HepG2 (cell line): ENCODE measurements at regions not wholly inside any gene's neighbourhood (a gene's known extent, or its start where the extent isn't known, plus 50 kb on each side); places are given as distances from the start of the nearest gene placed in this dataset.

ENCODE experiments used
- ATAC-seq: fragments of 200-7000 bp; cut with Tn5 transposase; 3 replicates; pipeline ENCODE4 v1.9.1; 2020; ENCODE audit warnings: mild to moderate bottlenecking, moderate library complexity
- BruUV-seq: library from RNA; stranded (reverse); fragments of 400-500 nt; replicated peaks from 2 replicates; lab custom pipeline; 2021; lab: Mats Ljungman, UMichigan
- CTCF ChIA-PET: fragments of 300-600 bp; formaldehyde crosslinking; extraction: SDS; loops from one replicate; lab custom pipeline; 2021; ENCODE audit warnings: low total read pairs, inconsistent platforms, low intra/inter-chr PET ratio; lab: Yijun Ruan, JAX
- POLR2A ChIA-PET: fragments of 350-600 bp; sonication (Branson Sonifier 250); formaldehyde crosslinking; loops from one replicate; lab custom pipeline; 2020; ENCODE audit warnings: antibody characterized with exemption, inconsistent platforms; lab: Yijun Ruan, JAX
- DNase-seq: peaks from one replicate; pipeline ENCODE4 v3.0.0-alpha.2; 2015; ENCODE audit warnings: low spot score
- FAIRE-seq: peaks from 3 replicates; lab custom pipeline; 2011; peaks lifted over from hg19 to GRCh38; lab: Jason Lieb, UNC
- H2AFZ ChIP-seq: one replicate; pipeline ENCODE4 v1.6.1; 2011; ENCODE audit warnings: low read length, inconsistent platforms
- H3K27ac ChIP-seq: fragments of 300-600 bp; 3 replicates; pipeline ENCODE4 v1.8.0; 2011; ENCODE audit warnings: mixed run types, mild to moderate bottlenecking, mixed read lengths, low read length, inconsistent platforms; ENCODE audit not compliant: insufficient read depth; ENCODE audit errors: extremely low read length
- H3K27me3 ChIP-seq, 2 experiments: fragments of 200-600 bp in 1 of 2; 2 replicates in 1 of 2; 3 replicates in 1 of 2; pipeline versions ENCODE4 v1.6.0 to v1.8.0; 2011; ENCODE audit warnings: low read length in 2 of 2, mild to moderate bottlenecking in 2 of 2, moderate library complexity in 2 of 2, inconsistent platforms in 1 of 2; ENCODE audit not compliant: insufficient read depth in 2 of 2, control insufficient read depth in 1 of 2
- H3K36me3 ChIP-seq, 2 experiments: fragments of 200-600 bp in 1 of 2; replicated peaks in 1 of 2; 2 replicates in 1 of 2; 3 replicates in 1 of 2; pipeline versions ENCODE4 v1.5.1 to v1.8.0; 2011; ENCODE audit warnings: low read length in 2 of 2, inconsistent platforms in 1 of 2; ENCODE audit not compliant: insufficient read depth in 2 of 2, control insufficient read depth in 1 of 2
- H3K4me1 ChIP-seq: 2 replicates; pipeline ENCODE4 v1.5.1; 2012; ENCODE audit warnings: low read length, inconsistent platforms; ENCODE audit not compliant: insufficient read depth
- H3K4me2 ChIP-seq: 2 replicates; pipeline ENCODE4 v1.6.0; 2011; ENCODE audit warnings: low read depth, low read length, inconsistent platforms
- H3K4me3 ChIP-seq, 3 experiments: fragments of 200-600 bp in 1 of 3; sonication (generic), shearing (Covaris generic) in 1 of 3; replicated peaks in 1 of 3; 2 replicates each; pipeline ENCODE4 v1.5.1; 2011 to 2016; ENCODE audit warnings: low read length in 3 of 3, inconsistent platforms in 2 of 3, low read depth in 2 of 3, mild to moderate bottlenecking in 2 of 3, control low read depth in 1 of 3, mixed read lengths in 1 of 3; ENCODE audit not compliant: insufficient read depth in 1 of 3
- H3K79me2 ChIP-seq: one replicate; pipeline ENCODE4 v1.6.1; 2011; ENCODE audit warnings: low read length, inconsistent platforms; ENCODE audit not compliant: insufficient read depth
- H3K9ac ChIP-seq: 2 replicates; pipeline ENCODE4 v1.6.0; 2011; ENCODE audit warnings: mild to moderate bottlenecking, low read depth, low read length, inconsistent platforms; ENCODE audit not compliant: insufficient read depth
- H3K9me3 ChIP-seq: 2 replicates; pipeline ENCODE4 v1.5.1; 2012; ENCODE audit warnings: mild to moderate bottlenecking, low read length
- H4K20me1 ChIP-seq: 2 replicates; pipeline ENCODE4 v1.6.0; 2011; ENCODE audit warnings: inconsistent platforms, mild to moderate bottlenecking, low read length, moderate library complexity; ENCODE audit not compliant: insufficient read depth
- HDAC6 ChIP-seq: fragments of 200-600 bp; sonication (generic); IDR thresholded peaks from 2 replicates; pipeline ENCODE4 v1.7.0; 2017; ENCODE audit warnings: mild to moderate bottlenecking, antibody characterized with exemption, low read length, low read depth
- IRF2 ChIP-seq: IDR thresholded peaks from 2 replicates; pipeline ENCODE4 v1.6.1; 2018; ENCODE audit warnings: missing genetic modification reagents, missing compliant biosample characterization
- NRL ChIP-seq: sonication (generic); formaldehyde crosslinking; IDR thresholded peaks from 2 replicates; pipeline ENCODE4 v1.5.0; 2020; ENCODE audit warnings: missing genetic modification reagents, mild to moderate bottlenecking, moderate library complexity, borderline replicate concordance
- SNAPC2 ChIP-seq: sonication (generic); formaldehyde crosslinking; IDR thresholded peaks from 2 replicates; pipeline ENCODE4 v1.8.1; 2022; ENCODE audit warnings: mild to moderate bottlenecking, missing genetic modification reagents
- SOX5 ChIP-seq: IDR thresholded peaks from 2 replicates; pipeline ENCODE4 v1.6.1; 2016; ENCODE audit warnings: borderline replicate concordance
- TCF7L2 ChIP-seq: IDR thresholded peaks from 2 replicates; pipeline ENCODE4 v1.6.1; 2011; ENCODE audit warnings: mild to moderate bottlenecking, low read depth, low read length, moderate library complexity
- ZNF256 ChIP-seq: sonication (generic); formaldehyde crosslinking; conservative IDR thresholded peaks from 2 replicates; pipeline ENCODE4 v1.4.0; 2020; ENCODE audit warnings: missing genetic modification reagents
- ZNF496 ChIP-seq: sonication (generic); formaldehyde crosslinking; IDR thresholded peaks from 2 replicates; pipeline ENCODE4 v1.8.1; 2023; ENCODE audit warnings: mild to moderate bottlenecking, moderate library complexity, missing genetic modification reagents; ENCODE audit not compliant: insufficient replicate concordance
- ZSCAN21 ChIP-seq: sonication (generic); formaldehyde crosslinking; IDR thresholded peaks from 2 replicates; pipeline ENCODE4 v1.8.0; 2022; ENCODE audit warnings: mild to moderate bottlenecking, missing genetic modification reagents, moderate library complexity, borderline replicate concordance
- WGBS: methylation state at CpG from one replicate; pipeline ENCODE4 v1.1.6; 2017; ENCODE audit warnings: low lambda C conversion rate; 5-methylcytosine and 5-hydroxymethylcytosine counted together
- in situ Hi-C: cut with HindIII; loops from 2 replicates; pipeline ENCODE4 v1.10.0; 2017; ENCODE audit warnings: low pct_unique_long_range_greater_than_20kb; ENCODE audit not compliant: extremely low pct_ligation_motif_present
- intact Hi-C: fragments of 100-400 bp; cut with micrococcal nuclease; formaldehyde crosslinking; loops from one replicate; pipeline ENCODE4 v1.10.0; 2022; ENCODE audit not compliant: unreplicated experiment
- TF ChIP-seq, protein P1 (sequence below): sonication (generic); formaldehyde crosslinking; IDR thresholded peaks from 2 replicates; pipeline ENCODE4 v1.4.0; 2020; ENCODE audit warnings: missing genetic modification reagents, borderline replicate concordance
- TF ChIP-seq, protein P2 (sequence below): sonication (generic); formaldehyde crosslinking; IDR thresholded peaks from 2 replicates; pipeline ENCODE4 v1.4.0; 2020; ENCODE audit warnings: missing genetic modification reagents
- TF ChIP-seq, protein P3 (sequence below): sonication (generic); formaldehyde crosslinking; IDR thresholded peaks from 2 replicates; pipeline ENCODE4 v1.4.0; 2020; ENCODE audit warnings: low read depth, mild to moderate bottlenecking, missing genetic modification reagents

DNA sequence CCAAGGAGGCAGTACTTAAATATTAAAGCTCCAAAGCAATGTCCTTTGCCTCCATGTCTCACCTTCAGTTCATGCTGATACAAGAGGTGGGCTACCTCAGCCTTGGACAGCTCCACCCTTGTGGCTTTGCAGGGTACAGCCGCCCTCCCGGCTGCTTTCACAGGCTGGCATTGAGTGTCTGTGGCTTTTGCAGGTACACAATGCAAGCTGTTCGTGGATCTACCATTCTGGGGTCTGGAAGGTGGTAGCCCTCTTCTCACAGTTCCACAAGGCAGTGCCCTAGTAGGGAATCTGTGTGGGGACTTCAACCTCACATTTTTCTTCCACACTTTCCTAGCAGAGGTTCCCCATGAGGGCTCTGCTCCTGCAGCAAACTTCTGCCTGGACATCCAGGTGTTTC lies 324.8 kb downstream of the COL11A1 start:
- H3K9ac ChIP-seq, result no peak overlapping the region
- H3K4me1 ChIP-seq, result no peaks in the 10 kb centered on the region
- H4K20me1 ChIP-seq, result no peaks in the 10 kb centered on the region
- POLR2A ChIA-PET, result no interaction called here
- CTCF ChIA-PET, result no interaction called here
- TF ChIP-seq, protein P1, sequence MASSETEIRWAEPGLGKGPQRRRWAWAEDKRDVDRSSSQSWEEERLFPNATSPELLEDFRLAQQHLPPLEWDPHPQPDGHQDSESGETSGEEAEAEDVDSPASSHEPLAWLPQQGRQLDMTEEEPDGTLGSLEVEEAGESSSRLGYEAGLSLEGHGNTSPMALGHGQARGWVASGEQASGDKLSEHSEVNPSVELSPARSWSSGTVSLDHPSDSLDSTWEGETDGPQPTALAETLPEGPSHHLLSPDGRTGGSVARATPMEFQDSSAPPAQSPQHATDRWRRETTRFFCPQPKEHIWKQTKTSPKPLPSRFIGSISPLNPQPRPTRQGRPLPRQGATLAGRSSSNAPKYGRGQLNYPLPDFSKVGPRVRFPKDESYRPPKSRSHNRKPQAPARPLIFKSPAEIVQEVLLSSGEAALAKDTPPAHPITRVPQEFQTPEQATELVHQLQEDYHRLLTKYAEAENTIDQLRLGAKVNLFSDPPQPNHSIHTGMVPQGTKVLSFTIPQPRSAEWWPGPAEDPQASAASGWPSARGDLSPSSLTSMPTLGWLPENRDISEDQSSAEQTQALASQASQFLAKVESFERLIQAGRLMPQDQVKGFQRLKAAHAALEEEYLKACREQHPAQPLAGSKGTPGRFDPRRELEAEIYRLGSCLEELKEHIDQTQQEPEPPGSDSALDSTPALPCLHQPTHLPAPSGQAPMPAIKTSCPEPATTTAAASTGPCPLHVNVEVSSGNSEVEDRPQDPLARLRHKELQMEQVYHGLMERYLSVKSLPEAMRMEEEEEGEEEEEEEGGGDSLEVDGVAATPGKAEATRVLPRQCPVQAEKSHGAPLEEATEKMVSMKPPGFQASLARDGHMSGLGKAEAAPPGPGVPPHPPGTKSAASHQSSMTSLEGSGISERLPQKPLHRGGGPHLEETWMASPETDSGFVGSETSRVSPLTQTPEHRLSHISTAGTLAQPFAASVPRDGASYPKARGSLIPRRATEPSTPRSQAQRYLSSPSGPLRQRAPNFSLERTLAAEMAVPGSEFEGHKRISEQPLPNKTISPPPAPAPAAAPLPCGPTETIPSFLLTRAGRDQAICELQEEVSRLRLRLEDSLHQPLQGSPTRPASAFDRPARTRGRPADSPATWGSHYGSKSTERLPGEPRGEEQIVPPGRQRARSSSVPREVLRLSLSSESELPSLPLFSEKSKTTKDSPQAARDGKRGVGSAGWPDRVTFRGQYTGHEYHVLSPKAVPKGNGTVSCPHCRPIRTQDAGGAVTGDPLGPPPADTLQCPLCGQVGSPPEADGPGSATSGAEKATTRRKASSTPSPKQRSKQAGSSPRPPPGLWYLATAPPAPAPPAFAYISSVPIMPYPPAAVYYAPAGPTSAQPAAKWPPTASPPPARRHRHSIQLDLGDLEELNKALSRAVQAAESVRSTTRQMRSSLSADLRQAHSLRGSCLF, result no peak
- no peak for TF ChIP-seq SOX5 (CRISPR knock-in tag)
- in situ Hi-C loops (no loop called here), intact Hi-C loops (no loop called here)
- no peaks in the 10 kb centered on the region for H3K36me3 ChIP-seq
- WGBS, result no CpG with 5 or more reads among the region's 3 CpGs
- no peaks in the 10 kb centered on the region for H3K27me3 ChIP-seq
- no peaks in the 10 kb centered on the region for H3K79me2 ChIP-seq
- no TSS peak for BruUV-seq
- H3K9me3 ChIP-seq, result peaks cover 41% of the 10 kb centered on the region
- DNase-seq (no peak), ATAC-seq (no peak), FAIRE-seq (no peak)
- H3K4me2 ChIP-seq, result no peak overlapping the region
- no peak overlapping the region for H3K4me3 ChIP-seq
- H2AFZ ChIP-seq, result no peak overlapping the region
- H3K27ac ChIP-seq, result no peak overlapping the region

DNA sequence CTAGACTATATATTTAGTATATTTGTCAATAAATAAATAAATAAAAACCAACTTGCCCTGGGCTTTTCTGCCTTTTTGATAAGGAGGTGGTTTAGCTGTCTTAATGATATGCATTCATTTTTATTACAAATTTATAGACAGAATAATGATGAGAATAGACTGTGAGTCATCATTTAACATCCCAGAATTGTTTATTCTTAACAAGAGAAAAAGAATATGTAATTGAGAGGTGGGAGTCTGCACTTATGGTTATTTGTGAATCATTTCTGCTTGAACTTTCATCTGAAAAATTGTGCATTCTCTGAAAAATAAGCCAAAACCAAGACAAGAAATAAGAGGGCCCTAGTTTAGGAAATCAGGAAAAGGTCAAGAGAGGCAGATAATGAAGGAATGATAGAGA lies 326.2 kb downstream of the COL11A1 start:
- H3K27me3 ChIP-seq, result no peaks in the 10 kb centered on the region
- H3K4me3 ChIP-seq, result no peak overlapping the region
- no peaks in the 10 kb centered on the region for H3K36me3 ChIP-seq
- H3K79me2 ChIP-seq, result no peaks in the 10 kb centered on the region
- no peak overlapping the region for H3K27ac ChIP-seq
- in situ Hi-C loops, result no loop called here
- POLR2A ChIA-PET, result no interaction called here
- peaks cover 41% of the 10 kb centered on the region for H3K9me3 ChIP-seq
- no peak overlapping the region for H3K4me2 ChIP-seq
- FAIRE-seq, result no peak
- no peaks in the 10 kb centered on the region for H3K4me1 ChIP-seq
- intact Hi-C loops, result no loop called here
- CTCF ChIA-PET, result no interaction called here
- DNase-seq, result no peak
- no peak overlapping the region for H3K9ac ChIP-seq
- no peak for ATAC-seq
- H4K20me1 ChIP-seq, result no peaks in the 10 kb centered on the region
- BruUV-seq, result no TSS peak
- H2AFZ ChIP-seq, result no peak overlapping the region
- TF ChIP-seq TCF7L2 (no peak), HDAC6 (no peak), ZNF496 (no peak), NRL (no peak), ZSCAN21 (CRISPR knock-in tag) (no peak), IRF2 (CRISPR knock-in tag) (no peak), SNAPC2 (CRISPR knock-in tag) (no peak), ZNF256 (CRISPR knock-in tag) (no peak)
- TF ChIP-seq, protein P2, sequence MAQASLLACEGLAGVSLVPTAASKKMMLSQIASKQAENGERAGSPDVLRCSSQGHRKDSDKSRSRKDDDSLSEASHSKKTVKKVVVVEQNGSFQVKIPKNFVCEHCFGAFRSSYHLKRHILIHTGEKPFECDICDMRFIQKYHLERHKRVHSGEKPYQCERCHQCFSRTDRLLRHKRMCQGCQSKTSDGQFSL (CRISPR knock-in tag), result no peak
- TF ChIP-seq, protein P3, sequence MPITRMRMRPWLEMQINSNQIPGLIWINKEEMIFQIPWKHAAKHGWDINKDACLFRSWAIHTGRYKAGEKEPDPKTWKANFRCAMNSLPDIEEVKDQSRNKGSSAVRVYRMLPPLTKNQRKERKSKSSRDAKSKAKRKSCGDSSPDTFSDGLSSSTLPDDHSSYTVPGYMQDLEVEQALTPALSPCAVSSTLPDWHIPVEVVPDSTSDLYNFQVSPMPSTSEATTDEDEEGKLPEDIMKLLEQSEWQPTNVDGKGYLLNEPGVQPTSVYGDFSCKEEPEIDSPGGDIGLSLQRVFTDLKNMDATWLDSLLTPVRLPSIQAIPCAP (CRISPR knock-in tag), result no peak
